PFSK-1 (cell line): ENCODE measurements at regions not wholly inside any gene's neighbourhood (a gene's known extent, or its start where the extent isn't known, plus 50 kb on each side); places are given as distances from the start of the nearest gene placed in this dataset.

Experiments
- FOXP2 ChIP-seq: optimal IDR thresholded peaks from 2 replicates; pipeline ENCODE3; 2011; ENCODE audit warnings: borderline replicate concordance, control low read depth, inconsistent platforms; ENCODE audit not compliant: insufficient read depth; ENCODE audit errors: extremely low read length, extremely low read depth
- POLR2AphosphoS5 ChIP-seq: IDR thresholded peaks from 2 replicates; pipeline ENCODE4 v1.6.1; 2012; ENCODE audit warnings: low read depth, mild to moderate bottlenecking, control low read depth, low read length, moderate library complexity
- SIN3A ChIP-seq: IDR thresholded peaks from 2 replicates; pipeline ENCODE4 v1.6.1; 2012; ENCODE audit warnings: mild to moderate bottlenecking, low read length, moderate library complexity, borderline replicate concordance; ENCODE audit not compliant: insufficient read depth
- TAF1 ChIP-seq: IDR thresholded peaks from 2 replicates; pipeline ENCODE4 v1.6.1; 2012; ENCODE audit warnings: low read length, control low read depth, borderline replicate concordance; ENCODE audit not compliant: insufficient read depth
- TF ChIP-seq, protein P1 (sequence below), 2 experiments: IDR thresholded peaks; 2 replicates each; pipeline versions ENCODE4 v1.6.1 to v1.8.0; 2011 to 2012; ENCODE audit warnings: low read depth in 2 of 2, low read length in 2 of 2, control low read depth in 1 of 2, inconsistent platforms in 1 of 2, mild to moderate bottlenecking in 1 of 2, moderate library complexity in 1 of 2; ENCODE audit not compliant: insufficient read depth in 1 of 2

DNA sequence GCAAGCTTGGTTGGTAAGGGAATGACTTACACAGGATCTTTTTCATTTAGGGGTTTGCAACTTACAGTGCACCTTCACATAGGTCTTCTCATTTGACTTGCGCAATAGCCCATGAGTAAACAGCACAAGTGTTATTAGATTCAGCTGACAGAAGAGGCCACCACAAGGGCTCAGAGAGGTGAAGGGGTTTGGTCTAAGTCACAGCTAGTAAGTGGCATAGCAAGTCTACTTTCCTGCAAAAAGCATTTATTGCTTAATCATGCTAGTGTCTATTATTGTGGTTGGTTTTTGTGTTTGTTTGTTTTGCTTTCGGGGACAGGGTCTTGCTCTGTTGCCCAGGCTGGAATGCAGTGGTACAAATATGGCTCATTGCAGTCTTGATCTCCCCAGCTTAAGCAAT lies 83.3 kb downstream of the SPRY1 start:
- TF ChIP-seq, protein P1, sequence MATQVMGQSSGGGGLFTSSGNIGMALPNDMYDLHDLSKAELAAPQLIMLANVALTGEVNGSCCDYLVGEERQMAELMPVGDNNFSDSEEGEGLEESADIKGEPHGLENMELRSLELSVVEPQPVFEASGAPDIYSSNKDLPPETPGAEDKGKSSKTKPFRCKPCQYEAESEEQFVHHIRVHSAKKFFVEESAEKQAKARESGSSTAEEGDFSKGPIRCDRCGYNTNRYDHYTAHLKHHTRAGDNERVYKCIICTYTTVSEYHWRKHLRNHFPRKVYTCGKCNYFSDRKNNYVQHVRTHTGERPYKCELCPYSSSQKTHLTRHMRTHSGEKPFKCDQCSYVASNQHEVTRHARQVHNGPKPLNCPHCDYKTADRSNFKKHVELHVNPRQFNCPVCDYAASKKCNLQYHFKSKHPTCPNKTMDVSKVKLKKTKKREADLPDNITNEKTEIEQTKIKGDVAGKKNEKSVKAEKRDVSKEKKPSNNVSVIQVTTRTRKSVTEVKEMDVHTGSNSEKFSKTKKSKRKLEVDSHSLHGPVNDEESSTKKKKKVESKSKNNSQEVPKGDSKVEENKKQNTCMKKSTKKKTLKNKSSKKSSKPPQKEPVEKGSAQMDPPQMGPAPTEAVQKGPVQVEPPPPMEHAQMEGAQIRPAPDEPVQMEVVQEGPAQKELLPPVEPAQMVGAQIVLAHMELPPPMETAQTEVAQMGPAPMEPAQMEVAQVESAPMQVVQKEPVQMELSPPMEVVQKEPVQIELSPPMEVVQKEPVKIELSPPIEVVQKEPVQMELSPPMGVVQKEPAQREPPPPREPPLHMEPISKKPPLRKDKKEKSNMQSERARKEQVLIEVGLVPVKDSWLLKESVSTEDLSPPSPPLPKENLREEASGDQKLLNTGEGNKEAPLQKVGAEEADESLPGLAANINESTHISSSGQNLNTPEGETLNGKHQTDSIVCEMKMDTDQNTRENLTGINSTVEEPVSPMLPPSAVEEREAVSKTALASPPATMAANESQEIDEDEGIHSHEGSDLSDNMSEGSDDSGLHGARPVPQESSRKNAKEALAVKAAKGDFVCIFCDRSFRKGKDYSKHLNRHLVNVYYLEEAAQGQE (IDR thresholded peaks at IDR 0.05; ENCODE audit: insufficient read depth in 1 of 2, low read depth in 2 of 2, low read length in 2 of 2) = no peak
- no peak for TF ChIP-seq SIN3A
- no peak for TF ChIP-seq TAF1
- no peak for TF ChIP-seq FOXP2
- no peak for TF ChIP-seq POLR2AphosphoS5

DNA sequence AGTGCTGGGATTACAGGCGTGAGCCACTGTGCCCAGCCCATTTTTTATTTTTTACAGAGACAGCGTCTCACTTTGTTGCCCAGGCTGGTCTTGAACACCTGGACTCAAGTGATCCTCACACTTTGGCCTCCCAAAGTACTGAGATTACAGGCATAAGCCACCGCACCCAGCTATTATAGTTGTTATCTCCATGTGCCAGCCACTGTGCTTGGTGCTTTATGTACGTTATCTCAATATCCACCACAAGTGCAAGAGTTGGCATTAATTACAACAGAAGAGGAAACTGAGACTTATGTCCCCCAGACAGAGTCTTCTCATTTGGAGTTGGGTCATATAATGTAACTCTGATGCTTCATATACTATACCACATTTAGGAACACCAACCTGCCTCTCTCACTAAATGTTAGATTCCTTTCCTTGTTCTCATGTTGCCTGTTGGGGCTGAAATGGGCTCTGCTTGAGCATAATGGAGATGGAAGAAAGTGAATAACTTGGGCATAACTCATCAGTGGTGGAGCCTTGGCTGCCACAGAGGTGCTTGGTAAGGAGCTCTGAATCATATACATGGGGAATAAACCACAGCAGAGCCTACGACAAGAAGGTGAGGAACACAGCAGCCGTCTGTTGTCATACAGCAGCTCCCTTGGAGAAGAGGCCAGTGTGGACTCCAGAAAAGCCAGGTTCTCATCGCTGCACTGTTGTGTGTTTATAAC lies 84.3 kb downstream of the SPRY1 start:
- no peak for TF ChIP-seq SIN3A
- TF ChIP-seq POLR2AphosphoS5 = no peak
- no peak for TF ChIP-seq FOXP2
- TF ChIP-seq TAF1 = no peak
- TF ChIP-seq, protein P1 (IDR thresholded peaks at IDR 0.05; ENCODE audit: insufficient read depth in 1 of 2, low read depth in 2 of 2, low read length in 2 of 2) = no peak

DNA sequence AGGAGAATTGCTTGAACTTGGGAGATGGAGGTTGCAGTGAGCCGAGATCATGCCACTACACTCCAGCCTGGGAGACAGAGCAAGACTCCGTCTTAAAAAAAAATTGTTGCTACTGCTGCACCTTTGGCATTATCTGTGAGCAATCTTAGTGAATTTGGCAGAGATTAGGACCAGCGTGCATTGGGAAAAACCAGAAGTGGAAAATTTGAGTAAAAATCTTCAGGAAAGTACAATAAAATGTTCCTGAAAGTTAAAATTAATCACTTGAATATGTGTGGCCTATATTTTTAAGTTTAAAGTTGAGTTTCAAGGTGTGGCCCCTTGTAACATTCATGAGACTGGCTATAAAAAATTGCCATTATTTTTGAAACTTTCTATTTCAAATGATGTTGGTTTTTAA lies 85.1 kb downstream of the SPRY1 start:
- TF ChIP-seq FOXP2 = no peak
- TF ChIP-seq TAF1 = no peak
- TF ChIP-seq POLR2AphosphoS5 = no peak
- TF ChIP-seq, protein P1 (IDR thresholded peaks at IDR 0.05; ENCODE audit: insufficient read depth in 1 of 2, low read depth in 2 of 2, low read length in 2 of 2) = no peak
- no peak for TF ChIP-seq SIN3A

DNA sequence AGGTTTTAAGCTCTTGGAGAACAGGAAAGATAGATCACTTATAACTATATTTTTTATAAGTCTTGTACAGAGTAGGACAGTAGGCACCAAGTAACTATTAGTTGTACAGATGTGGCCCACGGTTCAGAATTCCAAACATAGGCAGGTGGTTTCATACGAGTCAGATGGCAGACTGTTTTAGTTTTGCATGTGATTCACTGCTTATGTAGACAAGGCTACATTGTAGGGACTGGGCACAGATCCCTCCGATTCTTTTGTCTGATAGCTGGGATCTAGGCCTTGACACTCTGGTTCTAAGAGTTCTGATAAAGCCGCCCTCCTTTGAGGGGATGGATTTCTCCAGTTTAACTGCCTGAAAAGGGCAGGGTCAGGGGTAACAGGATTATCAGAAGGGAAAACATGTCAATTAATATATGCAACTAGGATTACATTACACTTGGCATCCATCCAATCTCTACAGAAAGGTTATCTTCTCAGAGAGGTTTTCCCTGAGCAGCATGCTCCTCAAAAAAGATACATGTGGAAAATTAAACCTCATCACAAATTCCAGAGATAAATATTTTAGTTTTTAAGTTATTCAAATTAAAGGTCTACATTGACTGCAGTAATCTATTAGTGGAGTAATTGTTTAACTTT lies 87.8 kb downstream of the SPRY1 start:
- no peak for TF ChIP-seq FOXP2
- no peak for TF ChIP-seq SIN3A
- no peak for TF ChIP-seq POLR2AphosphoS5
- TF ChIP-seq, protein P1 (IDR thresholded peaks at IDR 0.05; ENCODE audit: insufficient read depth in 1 of 2, low read depth in 2 of 2, low read length in 2 of 2) = no peak
- no peak for TF ChIP-seq TAF1
